ENCODE measurements at regions not wholly inside any gene's neighbourhood (a gene's known extent, or its start where the extent isn't known, plus 50 kb on each side); places are given as distances from the start of the nearest gene placed in this dataset.

DNA sequence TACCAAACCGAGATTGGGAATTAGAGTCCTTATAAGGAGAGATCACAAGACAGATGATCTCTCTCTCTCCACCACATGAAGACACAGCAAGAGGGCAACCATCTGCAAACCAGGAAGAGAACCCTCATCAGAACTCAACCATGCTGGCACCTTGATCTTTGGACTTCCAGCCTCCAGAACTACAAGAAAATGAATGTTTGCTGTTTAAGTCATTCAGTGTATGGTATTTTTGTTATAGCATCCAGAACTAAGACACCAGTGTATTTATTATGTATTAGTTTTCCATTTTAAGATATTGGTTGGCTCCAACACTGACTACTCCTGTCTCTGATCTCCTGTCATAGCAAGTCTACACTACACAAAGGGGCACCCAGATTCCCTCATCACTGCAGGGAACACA lies 86.9 kb downstream of the CCDC34 start:
- TF ChIP-seq, protein P1, sequence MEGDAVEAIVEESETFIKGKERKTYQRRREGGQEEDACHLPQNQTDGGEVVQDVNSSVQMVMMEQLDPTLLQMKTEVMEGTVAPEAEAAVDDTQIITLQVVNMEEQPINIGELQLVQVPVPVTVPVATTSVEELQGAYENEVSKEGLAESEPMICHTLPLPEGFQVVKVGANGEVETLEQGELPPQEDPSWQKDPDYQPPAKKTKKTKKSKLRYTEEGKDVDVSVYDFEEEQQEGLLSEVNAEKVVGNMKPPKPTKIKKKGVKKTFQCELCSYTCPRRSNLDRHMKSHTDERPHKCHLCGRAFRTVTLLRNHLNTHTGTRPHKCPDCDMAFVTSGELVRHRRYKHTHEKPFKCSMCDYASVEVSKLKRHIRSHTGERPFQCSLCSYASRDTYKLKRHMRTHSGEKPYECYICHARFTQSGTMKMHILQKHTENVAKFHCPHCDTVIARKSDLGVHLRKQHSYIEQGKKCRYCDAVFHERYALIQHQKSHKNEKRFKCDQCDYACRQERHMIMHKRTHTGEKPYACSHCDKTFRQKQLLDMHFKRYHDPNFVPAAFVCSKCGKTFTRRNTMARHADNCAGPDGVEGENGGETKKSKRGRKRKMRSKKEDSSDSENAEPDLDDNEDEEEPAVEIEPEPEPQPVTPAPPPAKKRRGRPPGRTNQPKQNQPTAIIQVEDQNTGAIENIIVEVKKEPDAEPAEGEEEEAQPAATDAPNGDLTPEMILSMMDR (IDR thresholded peaks at IDR 0.05 in 2 of 3, conservative IDR thresholded peaks at IDR 0.05 in 1 of 3; ENCODE audit: insufficient read depth in 2 of 3, low read depth in 1 of 3, low read length in 3 of 3): no peak
- TF ChIP-seq GABPB1 (CRISPR knock-in tag; IDR thresholded peaks at IDR 0.05): no peak
- no peak for TF ChIP-seq ZNF717 (CRISPR knock-in tag; IDR thresholded peaks at IDR 0.05)
- TF ChIP-seq EZH2 (IDR thresholded peaks at IDR 0.05; ENCODE audit: borderline replicate concordance, low read depth, low read length): no peak
- TF ChIP-seq RFX7 (CRISPR knock-in tag; IDR thresholded peaks at IDR 0.05): no peak
- no peak for TF ChIP-seq HNRNPL (IDR thresholded peaks at IDR 0.05; ENCODE audit: low read depth, low read length)
- no peak for TF ChIP-seq HDAC1 (IDR thresholded peaks at IDR 0.05)
- TF ChIP-seq, protein P2, sequence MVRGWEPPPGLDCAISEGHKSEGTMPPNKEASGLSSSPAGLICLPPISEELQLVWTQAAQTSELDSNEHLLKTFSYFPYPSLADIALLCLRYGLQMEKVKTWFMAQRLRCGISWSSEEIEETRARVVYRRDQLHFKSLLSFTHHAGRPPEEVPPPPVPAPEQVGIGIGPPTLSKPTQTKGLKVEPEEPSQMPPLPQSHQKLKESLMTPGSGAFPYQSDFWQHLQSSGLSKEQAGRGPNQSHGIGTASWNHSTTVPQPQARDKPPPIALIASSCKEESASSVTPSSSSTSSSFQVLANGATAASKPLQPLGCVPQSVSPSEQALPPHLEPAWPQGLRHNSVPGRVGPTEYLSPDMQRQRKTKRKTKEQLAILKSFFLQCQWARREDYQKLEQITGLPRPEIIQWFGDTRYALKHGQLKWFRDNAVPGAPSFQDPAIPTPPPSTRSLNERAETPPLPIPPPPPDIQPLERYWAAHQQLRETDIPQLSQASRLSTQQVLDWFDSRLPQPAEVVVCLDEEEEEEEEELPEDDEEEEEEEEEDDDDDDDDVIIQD (CRISPR knock-in tag; IDR thresholded peaks at IDR 0.05): no peak
- TF ChIP-seq, protein P3, sequence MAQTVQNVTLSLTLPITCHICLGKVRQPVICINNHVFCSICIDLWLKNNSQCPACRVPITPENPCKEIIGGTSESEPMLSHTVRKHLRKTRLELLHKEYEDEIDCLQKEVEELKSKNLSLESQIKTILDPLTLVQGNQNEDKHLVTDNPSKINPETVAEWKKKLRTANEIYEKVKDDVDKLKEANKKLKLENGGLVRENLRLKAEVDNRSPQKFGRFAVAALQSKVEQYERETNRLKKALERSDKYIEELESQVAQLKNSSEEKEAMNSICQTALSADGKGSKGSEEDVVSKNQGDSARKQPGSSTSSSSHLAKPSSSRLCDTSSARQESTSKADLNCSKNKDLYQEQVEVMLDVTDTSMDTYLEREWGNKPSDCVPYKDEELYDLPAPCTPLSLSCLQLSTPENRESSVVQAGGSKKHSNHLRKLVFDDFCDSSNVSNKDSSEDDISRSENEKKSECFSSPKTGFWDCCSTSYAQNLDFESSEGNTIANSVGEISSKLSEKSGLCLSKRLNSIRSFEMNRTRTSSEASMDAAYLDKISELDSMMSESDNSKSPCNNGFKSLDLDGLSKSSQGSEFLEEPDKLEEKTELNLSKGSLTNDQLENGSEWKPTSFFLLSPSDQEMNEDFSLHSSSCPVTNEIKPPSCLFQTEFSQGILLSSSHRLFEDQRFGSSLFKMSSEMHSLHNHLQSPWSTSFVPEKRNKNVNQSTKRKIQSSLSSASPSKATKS (CRISPR knock-in tag; IDR thresholded peaks at IDR 0.05): no peak
- no peak for TF ChIP-seq SMAD1 (IDR thresholded peaks at IDR 0.05; ENCODE audit: low read depth, low read length, partially characterized antibody)
- no peak for TF ChIP-seq RFX5 (IDR thresholded peaks at IDR 0.05; ENCODE audit: low read depth, low read length)
- TF ChIP-seq TAF1 (IDR thresholded peaks at IDR 0.05; ENCODE audit: control insufficient read depth, extremely low read depth, insufficient read depth, low read length, severe bottlenecking): no peak

Data from K562 (cell line).